HG03432 (cell line): ENCODE measurements at regions not wholly inside any gene's neighbourhood (a gene's known extent, or its start where the extent isn't known, plus 50 kb on each side); places are given as distances from the start of the nearest gene placed in this dataset.
"Not testable (repeated sequence)": the region's sequence is repeated elsewhere in the genome, so short reads cannot be mapped to it uniquely, and the experiment has no call there.

ENCODE experiments used
- ATAC-seq: cut with Tn5 transposase; IDR thresholded peaks from one replicate; pipeline ENCODE4 v1.9.1; 2021; ENCODE audit warnings: mild to moderate bottlenecking, moderate library complexity; ENCODE audit not compliant: unreplicated experiment

DNA sequence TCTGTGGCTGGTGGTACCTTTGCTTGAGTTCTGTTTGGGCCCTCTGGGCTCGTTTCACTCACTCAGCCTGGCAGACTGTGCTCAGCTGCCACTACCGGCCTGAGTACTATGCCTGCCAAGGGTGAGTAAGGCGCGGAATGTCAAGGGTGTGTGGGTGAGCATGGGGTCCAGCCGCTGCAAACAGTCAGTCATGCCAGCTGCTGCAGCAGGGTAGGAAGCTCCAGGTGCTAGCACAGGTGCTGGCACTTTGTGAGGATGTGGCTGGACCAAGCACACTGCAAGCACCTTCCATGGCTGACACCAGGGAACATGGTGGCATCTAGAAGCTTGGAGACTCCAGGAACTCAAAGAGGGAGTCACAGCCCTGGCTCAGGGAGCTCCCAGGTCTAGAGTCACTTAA is 368.6 kb upstream of the ACO1 start:
- ATAC-seq: no peak

GRCh38 chr9:32045513-32045912 is 338.9 kb upstream of the ACO1 start:
- ATAC-seq: no peak

- no peak for ATAC-seq
Observed at GRCh38 chr9:32067261-32067660, 317.2 kb upstream of the ACO1 start.

GRCh38 chr9:32069169-32069813 is 315.2 kb upstream of the ACO1 start:
- peak; percentile 50 for ATAC-seq

DNA sequence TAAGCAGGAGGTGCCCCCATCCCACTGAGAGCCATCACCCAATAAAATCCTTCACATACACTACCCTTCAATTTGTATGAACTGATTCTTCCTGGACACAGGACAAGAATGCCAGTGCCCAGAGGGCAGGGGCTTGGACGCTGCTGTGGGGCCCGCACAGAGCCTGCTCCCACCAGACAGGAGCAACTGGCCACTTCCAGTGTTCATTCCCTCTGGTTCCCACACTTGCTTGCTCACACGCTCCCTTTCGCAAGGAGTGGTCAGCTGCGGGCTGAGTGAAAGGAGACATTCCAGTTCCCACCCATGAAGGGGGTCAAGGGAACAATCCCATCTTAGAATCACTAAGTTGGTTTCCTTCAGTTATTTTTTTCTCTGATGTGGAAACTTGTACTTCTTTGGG is 314.5 kb upstream of the ACO1 start:
- no peak for ATAC-seq

DNA sequence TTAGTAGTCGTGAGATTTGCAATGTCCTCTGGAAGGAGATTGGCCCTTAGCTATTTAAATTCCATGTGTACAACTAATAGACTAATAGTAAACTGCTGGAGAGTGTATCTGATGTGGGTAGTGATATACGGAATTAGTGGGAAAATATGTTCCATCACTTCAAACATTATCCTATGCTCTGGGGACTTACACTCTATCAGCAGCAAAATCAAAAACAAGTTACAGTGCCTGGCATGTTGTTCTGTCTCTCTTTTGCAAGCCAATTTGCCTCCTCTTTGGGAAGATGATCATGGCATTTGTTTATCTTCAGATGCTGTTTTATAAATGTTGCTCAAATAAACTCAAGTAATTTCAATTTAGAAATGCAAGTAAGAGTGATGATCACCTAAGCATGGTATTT is 311.9 kb upstream of the ACO1 start:
- no peak for ATAC-seq

DNA sequence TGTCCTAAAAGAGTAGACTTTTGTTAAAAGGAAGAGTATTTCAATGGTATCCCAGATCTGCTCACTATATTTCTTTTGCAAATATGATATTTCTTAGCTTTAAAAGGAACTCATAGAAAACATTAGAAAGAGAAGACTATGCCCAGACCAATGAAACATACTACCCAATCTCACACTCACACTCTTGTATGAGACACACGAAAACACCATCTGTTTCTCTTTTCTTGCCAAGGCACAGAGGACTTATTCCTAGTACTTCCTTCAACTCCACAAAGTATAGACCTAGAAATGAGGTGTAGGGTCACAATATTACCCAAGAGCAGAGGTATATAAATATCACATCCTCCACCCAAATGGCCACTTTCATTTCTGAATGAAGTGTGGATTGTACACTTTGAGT is 292.4 kb upstream of the ACO1 start:
- no peak for ATAC-seq

DNA sequence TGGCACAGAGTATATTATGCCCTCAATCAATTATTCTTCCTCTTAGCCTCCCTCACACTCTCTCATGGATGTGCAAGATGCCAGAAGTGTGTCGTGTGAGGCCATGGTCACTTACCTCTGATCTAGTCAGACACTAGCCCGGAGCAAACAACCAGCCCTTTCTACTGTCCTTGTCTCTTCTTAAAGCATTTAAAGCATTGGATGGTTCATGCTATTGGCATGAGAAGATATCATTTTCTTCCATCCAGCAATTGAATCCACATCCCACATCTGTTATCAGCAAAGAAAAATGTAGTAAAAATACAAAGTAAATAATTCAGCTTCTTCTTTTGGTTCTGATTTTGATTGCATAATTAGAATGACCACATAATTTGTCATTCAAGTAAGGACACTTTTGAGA is 267.2 kb upstream of the ACO1 start:
- ATAC-seq: no peak

- ATAC-seq: no peak
Observed at GRCh38 chr9:32128546-32128945, 255.9 kb upstream of the ACO1 start.

- not testable (repeated sequence) for ATAC-seq
Observed at GRCh38 chr9:32130709-32131108, 253.7 kb upstream of the ACO1 start.

DNA sequence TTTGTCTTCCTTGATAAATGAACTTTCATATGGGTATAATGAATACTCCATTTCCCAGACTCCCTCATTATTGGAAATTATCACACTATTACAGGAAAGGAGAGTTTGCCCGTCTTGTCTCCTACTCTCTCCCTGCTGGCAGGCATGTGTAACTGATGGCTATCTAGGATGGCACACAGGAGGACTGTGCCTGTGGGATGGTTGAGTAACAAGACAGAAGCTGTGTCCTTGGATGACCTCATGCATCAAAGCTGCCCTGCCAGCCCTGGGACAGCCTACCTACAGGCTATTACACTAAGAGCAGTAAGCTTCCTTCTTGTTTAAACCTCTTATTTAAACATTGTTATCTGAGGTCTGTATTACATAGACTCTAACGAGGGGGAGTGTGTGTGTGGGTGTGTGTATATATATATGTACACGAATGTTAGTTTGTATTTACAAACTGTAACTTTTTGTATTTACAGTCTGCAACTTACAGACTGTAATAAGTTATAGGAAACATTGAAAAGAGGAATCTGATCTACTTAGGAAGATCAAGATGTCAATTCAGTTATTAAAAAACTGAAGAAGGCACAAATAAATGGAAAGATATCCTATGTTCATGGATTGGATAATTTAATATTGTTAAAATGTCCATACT is 247.6 kb upstream of the ACO1 start:
- no peak for ATAC-seq

DNA sequence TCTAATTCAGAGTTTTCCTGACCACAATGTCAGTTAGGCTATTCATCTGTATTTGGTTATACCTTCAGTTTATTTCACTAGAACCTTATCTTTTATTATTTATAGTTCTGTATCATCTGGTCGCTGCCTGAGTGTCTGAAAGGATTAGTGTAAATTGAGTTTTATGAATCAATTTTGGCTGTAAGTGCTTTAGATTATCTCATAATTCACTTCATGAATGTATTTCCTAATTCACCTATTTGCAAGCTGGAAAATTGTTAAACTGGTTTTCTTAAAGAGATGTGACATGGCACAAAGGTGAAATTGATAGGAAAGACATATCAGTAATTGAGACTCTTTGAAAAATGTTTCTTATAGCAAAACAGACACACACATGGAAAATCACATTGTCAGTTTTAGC is 242.4 kb upstream of the ACO1 start:
- ATAC-seq: no peak

DNA sequence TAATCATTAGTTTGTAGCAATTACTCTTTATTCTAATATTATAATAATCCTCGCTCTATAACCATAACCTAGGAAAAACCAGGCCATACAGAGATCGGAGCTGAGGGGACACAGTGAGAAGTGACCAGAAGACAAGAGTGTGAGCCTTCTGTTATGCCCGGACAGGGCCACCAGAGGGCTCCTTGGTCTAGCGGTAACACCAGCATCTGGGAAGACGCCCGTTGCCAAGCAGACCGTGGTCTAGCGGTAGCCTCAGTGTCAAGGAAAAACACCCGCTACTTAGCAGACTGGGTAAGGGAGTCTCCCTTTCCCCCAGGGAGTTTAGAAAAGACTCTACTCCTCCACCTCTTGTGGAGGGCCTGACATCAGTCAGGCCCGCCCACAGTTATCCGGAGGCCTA is 235.9 kb upstream of the ACO1 start:
- not testable (repeated sequence) for ATAC-seq

GRCh38 chr9:32161209-32161608 is 223.2 kb upstream of the ACO1 start:
- peak; percentile 36 for ATAC-seq

DNA sequence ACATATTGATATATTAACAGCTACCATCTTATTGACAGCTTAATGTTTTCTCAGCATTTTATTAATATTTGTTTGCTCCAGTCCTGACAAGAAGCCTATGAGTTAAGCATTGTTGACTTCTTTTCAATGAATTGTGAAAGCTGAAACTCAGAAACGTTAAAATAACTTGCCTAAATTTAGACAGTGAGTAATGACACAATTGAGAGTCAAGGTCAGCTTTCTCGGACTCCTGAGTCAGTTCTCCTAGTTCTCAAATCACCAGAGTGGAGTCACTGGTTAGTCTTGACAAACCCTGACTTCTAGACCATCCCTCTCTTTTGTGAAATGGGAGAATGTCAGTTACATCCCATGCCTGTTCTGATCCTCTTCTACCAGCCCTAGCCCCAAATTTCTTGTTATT is 222.7 kb upstream of the ACO1 start:
- ATAC-seq: peak; percentile 93

DNA sequence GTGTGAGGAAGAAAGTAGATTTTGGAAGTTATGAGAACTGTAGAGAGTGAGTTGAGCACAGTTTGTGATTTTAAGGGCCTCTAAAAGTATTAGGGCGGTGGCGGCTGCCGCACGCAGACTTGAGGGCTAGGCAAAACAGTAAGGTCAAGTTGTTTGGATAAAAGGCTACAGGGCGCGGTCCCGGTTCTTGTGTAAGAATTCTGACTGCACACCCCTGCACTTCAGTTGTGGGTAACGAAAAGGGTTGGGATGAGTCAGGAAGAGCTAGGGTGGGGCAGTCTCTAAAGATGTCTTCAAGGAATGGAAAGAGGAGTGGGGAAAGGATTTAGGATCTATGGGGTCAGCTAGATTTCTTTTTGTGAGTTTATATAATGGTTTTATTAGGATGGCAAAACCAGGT is 218.1 kb upstream of the ACO1 start:
- ATAC-seq: not testable (repeated sequence)

- ATAC-seq: no peak
Observed at GRCh38 chr9:32171339-32171738, 213.1 kb upstream of the ACO1 start.

- ATAC-seq: no peak
Observed at GRCh38 chr9:32172256-32172655, 212.2 kb upstream of the ACO1 start.

DNA sequence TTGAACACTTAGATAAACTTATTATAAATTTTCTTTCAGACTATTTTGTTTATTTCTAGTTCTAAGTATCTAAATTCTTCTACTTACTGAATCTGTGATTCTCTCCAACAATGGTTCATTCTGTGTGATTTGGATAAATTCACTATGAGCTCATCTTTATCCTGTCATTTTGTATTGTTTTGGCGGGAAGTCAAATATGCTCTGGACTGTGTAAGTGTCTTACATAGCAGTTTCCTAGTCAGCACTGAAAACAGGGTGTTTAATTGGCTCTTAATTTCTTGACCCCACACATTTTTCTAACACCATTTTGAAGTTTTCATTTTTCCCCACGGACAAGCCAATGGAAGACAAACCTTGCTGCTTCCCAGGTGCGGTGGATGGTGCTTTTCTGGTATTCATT is 207.0 kb upstream of the ACO1 start:
- ATAC-seq: no peak

GRCh38 chr9:32180597-32180996 is 203.8 kb upstream of the ACO1 start:
- no peak for ATAC-seq

DNA sequence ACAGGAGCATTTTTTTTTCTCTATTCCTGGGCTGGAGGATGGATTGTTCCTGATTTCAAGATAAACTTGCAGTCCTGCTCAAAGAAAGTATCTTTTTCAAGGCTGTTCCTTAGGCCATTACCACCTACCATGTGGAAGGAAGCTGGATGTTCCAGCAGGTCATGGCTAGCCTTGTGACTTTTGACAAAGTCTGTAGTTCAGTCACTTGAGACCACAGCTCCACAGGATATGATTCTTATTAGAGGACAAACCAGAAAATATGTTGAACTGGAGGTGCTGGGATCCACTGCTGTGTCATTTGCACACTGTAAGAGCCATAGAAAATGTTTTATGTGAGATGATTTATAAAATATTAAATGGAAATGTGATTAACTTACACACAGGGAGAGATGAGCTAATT is 184.2 kb upstream of the ACO1 start:
- ATAC-seq: no peak

DNA sequence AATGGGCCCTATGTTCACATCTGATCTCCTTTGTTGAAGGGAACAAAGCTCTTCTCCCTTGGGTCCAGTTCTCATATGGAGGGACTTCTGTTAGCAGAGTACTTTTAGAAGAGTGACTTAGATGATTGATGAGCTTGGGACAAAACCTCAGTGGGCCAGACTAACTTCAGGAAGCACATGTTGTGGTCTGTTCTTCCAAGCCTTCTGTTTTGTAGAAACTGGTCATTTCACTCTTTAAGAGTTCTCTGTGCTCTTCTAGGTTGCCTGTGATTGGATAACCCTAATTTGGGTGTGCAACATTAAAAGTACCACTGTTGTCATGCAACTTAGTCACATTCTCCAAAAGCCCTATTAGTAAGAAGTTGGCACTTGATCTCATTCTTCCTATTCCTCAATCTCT is 183.5 kb upstream of the ACO1 start:
- ATAC-seq: no peak

DNA sequence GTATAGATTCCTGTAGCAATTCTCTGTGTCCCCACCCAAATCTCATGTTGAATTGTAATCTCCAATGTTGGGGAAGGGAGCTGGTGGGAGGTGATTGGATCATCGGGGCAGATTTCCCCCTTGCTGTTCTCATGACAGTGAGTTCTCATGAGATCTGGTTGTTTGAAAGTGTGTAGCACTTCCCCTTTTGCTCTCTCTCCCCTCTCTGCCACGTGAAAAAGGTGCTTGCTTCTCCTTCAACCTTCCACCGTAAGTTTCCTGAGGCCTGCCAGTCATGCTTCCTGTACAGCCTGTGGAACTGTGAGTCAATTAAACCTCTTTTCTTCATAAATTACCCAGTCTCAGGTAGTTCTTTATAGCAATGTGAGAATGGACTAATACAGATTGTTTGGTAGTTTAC is 175.3 kb upstream of the ACO1 start:
- not testable (repeated sequence) for ATAC-seq
